ENCODE measurements at regions not wholly inside any gene's neighbourhood (a gene's known extent, or its start where the extent isn't known, plus 50 kb on each side); places are given as distances from the start of the nearest gene placed in this dataset.

DNA sequence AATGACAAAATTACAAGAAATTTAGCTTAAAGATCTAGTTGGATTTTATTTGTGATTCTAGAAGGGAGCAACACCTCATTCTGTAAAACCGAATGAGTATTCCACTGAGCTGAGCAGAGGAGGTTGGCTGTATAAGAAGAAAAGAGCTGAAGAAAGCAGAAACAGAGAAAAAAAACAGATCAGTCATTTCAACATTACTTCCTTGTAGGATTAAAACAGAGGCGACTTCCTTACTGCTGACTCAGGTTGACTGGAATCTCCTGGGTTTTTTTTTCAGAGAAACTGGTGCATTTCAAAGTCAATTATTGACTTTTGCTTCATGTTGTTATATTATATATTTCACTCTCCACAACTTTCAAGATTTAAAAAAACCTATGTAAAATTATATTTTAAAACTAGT is 368.1 kb upstream of the UBE2E2 start (continued):
- TF ChIP-seq, protein P1, sequence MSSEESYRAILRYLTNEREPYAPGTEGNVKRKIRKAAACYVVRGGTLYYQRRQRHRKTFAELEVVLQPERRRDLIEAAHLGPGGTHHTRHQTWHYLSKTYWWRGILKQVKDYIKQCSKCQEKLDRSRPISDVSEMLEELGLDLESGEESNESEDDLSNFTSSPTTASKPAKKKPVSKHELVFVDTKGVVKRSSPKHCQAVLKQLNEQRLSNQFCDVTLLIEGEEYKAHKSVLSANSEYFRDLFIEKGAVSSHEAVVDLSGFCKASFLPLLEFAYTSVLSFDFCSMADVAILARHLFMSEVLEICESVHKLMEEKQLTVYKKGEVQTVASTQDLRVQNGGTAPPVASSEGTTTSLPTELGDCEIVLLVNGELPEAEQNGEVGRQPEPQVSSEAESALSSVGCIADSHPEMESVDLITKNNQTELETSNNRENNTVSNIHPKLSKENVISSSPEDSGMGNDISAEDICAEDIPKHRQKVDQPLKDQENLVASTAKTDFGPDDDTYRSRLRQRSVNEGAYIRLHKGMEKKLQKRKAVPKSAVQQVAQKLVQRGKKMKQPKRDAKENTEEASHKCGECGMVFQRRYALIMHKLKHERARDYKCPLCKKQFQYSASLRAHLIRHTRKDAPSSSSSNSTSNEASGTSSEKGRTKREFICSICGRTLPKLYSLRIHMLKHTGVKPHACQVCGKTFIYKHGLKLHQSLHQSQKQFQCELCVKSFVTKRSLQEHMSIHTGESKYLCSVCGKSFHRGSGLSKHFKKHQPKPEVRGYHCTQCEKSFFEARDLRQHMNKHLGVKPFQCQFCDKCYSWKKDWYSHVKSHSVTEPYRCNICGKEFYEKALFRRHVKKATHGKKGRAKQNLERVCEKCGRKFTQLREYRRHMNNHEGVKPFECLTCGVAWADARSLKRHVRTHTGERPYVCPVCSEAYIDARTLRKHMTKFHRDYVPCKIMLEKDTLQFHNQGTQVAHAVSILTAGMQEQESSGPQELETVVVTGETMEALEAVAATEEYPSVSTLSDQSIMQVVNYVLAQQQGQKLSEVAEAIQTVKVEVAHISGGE (tag by site-specific recombination; conservative IDR thresholded peaks at IDR 0.05; ENCODE audit: low read depth): no peak

DNA sequence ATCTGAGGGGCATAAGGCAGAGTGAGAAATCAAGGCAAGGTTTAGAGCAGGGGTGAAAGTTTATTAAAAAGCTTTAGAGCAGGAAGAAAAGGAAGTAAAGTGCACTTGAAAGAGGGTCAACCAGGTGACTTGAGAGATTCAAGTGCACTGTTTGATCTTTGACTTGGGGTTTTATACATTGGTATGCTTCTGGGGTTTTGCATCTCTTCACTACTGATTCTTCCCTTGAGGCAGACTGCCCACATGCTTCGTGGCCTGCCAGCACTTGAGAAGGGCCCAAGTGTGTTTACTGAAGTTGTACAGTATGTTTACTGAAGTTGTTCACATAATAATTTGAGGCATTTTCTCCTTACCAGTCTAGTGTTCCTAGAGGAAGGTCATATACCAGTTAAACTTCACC is 367.0 kb upstream of the UBE2E2 start:
- Histone ChIP-seq H3K36me3 (ENCODE audit: control insufficient read depth in 2 of 2, insufficient read depth in 1 of 2, low read length in 2 of 2) (no peaks in the 10 kb centered on the region), H3K27ac (ENCODE audit: extremely low read depth, low read depth, low read length) (no peak overlapping the region), H3K4me1 (ENCODE audit: control insufficient read depth, insufficient read depth, low read length) (no peaks in the 10 kb centered on the region), H3K4me3 (ENCODE audit: low read depth, low read length) (no peak overlapping the region), H3K9me3 (ENCODE audit: control insufficient read depth, insufficient read depth, low read depth, low read length) (no peaks in the 10 kb centered on the region)
- TF ChIP-seq ZNF146 (tag by site-specific recombination; IDR thresholded peaks at IDR 0.05) (no peak), ZBTB17 (tag by site-specific recombination; IDR thresholded peaks at IDR 0.05) (no peak), HOXC10 (CRISPR knock-in tag; IDR thresholded peaks at IDR 0.05) (no peak), ZNF514 (tag by site-specific recombination; IDR thresholded peaks at IDR 0.05) (no peak), TCF7L2 (IDR thresholded peaks at IDR 0.05; ENCODE audit: borderline replicate concordance, low read depth, low read length) (no peak), ZNF16 (tag by site-specific recombination; IDR thresholded peaks at IDR 0.05; ENCODE audit: low read depth) (no peak), ZNF521 (tag by site-specific recombination; IDR thresholded peaks at IDR 0.05) (no peak), ZNF513 (tag by site-specific recombination; IDR thresholded peaks at IDR 0.05) (no peak), ZNF707 (tag by site-specific recombination; IDR thresholded peaks at IDR 0.05) (no peak), ZNF10 (tag by site-specific recombination; IDR thresholded peaks at IDR 0.05) (no peak), ZNF121 (tag by site-specific recombination; IDR thresholded peaks at IDR 0.05) (no peak), ZNF561 (tag by site-specific recombination; IDR thresholded peaks at IDR 0.05; ENCODE audit: borderline replicate concordance) (no peak), ZNF354C (tag by site-specific recombination; IDR thresholded peaks at IDR 0.05; ENCODE audit: borderline replicate concordance, low read depth) (no peak)
- TF ChIP-seq, protein P2, sequence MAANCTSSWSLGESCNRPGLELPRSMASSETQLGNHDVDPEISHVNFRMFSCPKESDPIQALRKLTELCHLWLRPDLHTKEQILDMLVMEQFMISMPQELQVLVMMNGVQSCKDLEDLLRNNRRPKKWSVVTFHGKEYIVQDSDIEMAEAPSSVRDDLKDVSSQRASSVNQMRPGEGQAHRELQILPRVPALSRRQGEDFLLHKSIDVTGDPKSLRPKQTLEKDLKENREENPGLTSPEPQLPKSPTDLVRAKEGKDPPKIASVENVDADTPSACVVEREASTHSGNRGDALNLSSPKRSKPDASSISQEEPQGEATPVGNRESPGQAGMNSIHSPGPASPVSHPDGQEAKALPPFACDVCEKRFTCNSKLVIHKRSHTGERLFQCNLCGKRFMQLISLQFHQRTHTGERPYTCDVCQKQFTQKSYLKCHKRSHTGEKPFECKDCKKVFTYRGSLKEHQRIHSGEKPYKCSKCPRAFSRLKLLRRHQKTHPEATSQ (tag by site-specific recombination; IDR thresholded peaks at IDR 0.05): no peak
- TF ChIP-seq, protein P3, sequence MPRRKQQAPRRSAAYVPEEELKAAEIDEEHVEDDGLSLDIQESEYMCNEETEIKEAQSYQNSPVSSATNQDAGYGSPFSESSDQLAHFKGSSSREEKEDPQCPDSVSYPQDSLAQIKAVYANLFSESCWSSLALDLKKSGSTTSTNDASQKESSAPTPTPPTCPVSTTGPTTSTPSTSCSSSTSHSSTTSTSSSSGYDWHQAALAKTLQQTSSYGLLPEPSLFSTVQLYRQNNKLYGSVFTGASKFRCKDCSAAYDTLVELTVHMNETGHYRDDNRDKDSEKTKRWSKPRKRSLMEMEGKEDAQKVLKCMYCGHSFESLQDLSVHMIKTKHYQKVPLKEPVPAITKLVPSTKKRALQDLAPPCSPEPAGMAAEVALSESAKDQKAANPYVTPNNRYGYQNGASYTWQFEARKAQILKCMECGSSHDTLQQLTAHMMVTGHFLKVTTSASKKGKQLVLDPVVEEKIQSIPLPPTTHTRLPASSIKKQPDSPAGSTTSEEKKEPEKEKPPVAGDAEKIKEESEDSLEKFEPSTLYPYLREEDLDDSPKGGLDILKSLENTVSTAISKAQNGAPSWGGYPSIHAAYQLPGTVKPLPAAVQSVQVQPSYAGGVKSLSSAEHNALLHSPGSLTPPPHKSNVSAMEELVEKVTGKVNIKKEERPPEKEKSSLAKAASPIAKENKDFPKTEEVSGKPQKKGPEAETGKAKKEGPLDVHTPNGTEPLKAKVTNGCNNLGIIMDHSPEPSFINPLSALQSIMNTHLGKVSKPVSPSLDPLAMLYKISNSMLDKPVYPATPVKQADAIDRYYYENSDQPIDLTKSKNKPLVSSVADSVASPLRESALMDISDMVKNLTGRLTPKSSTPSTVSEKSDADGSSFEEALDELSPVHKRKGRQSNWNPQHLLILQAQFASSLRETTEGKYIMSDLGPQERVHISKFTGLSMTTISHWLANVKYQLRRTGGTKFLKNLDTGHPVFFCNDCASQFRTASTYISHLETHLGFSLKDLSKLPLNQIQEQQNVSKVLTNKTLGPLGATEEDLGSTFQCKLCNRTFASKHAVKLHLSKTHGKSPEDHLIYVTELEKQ (tag by site-specific recombination; IDR thresholded peaks at IDR 0.05; ENCODE audit: borderline replicate concordance): no peak
- TF ChIP-seq, protein P4, sequence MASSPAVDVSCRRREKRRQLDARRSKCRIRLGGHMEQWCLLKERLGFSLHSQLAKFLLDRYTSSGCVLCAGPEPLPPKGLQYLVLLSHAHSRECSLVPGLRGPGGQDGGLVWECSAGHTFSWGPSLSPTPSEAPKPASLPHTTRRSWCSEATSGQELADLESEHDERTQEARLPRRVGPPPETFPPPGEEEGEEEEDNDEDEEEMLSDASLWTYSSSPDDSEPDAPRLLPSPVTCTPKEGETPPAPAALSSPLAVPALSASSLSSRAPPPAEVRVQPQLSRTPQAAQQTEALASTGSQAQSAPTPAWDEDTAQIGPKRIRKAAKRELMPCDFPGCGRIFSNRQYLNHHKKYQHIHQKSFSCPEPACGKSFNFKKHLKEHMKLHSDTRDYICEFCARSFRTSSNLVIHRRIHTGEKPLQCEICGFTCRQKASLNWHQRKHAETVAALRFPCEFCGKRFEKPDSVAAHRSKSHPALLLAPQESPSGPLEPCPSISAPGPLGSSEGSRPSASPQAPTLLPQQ (tag by site-specific recombination; IDR thresholded peaks at IDR 0.05): no peak
- CTCF ChIA-PET: no interaction called here
- POLR2A ChIA-PET: no interaction called here

All from HEK293 (cell line).